ENCODE measurements at regions not wholly inside any gene's neighbourhood (a gene's known extent, or its start where the extent isn't known, plus 50 kb on each side); places are given as distances from the start of the nearest gene placed in this dataset.

GRCh38 chr21:34000375-34000774 is 73.0 kb upstream of the MRPS6 start:
- intact Hi-C loops (cut with DNase I) = no loop called here
- Histone ChIP-seq H3K4me1 (peaks cover 0 to 12% (median 3%) of the 10 kb centered on the region in 12 donors), H3K27me3 (no peaks in the 10 kb centered on the region), H3K4me3 (no peak overlapping the region), H3K9me3 (peaks cover 0 to 26% (median 0%) of the 10 kb centered on the region in 12 donors), H3K27ac (no peak overlapping the region), H3K36me3 (no peaks in the 10 kb centered on the region)
- ATAC-seq (no peak), DNase-seq (no peak)
- TF ChIP-seq CTCF (IDR thresholded peaks at IDR 0.05) = no peak
- no peak for TF ChIP-seq POLR2A (IDR thresholded peaks at IDR 0.05)
- WGBS, 4 donors = 83 to 92% (median 91%) methylated on average over 4 of the region's 4 CpGs

GRCh38 chr21:33998809-33999208 is 74.6 kb upstream of the MRPS6 start:
- Histone ChIP-seq H3K9me3 (peaks cover 0 to 21% (median 0%) of the 10 kb centered on the region in 12 donors), H3K27ac (no peak overlapping the region), H3K36me3 (no peaks in the 10 kb centered on the region), H3K27me3 (no peaks in the 10 kb centered on the region), H3K4me1 (peaks cover 0 to 5% (median 0%) of the 10 kb centered on the region in 12 donors), H3K4me3 (no peak overlapping the region)
- TF ChIP-seq POLR2A (IDR thresholded peaks at IDR 0.05) (no peak), CTCF (IDR thresholded peaks at IDR 0.05) (no peak)
- ATAC-seq (no peak), DNase-seq (no peak)
- 87 to 93% (median 92%) methylated on average over 8 of the region's 8 CpGs for WGBS, 4 donors
- intact Hi-C loops (cut with DNase I) = no loop called here

GRCh38 chr21:33998402-33998801 is 75.0 kb upstream of the MRPS6 start:
- TF ChIP-seq CTCF (IDR thresholded peaks at IDR 0.05) (no peak), POLR2A (IDR thresholded peaks at IDR 0.05) (no peak)
- H3K36me3 ChIP-seq = no peaks in the 10 kb centered on the region
- ATAC-seq = no peak
- H3K4me1 ChIP-seq = peaks cover 0 to 9% (median 0%) of the 10 kb centered on the region in 12 donors
- DNase-seq = no peak
- H3K4me3 ChIP-seq = no peak overlapping the region
- no peaks in the 10 kb centered on the region for H3K27me3 ChIP-seq
- 75 to 92% (median 88%) methylated on average over 1 of the region's 1 CpG for WGBS, 4 donors
- H3K9me3 ChIP-seq = peaks cover 0 to 17% (median 0%) of the 10 kb centered on the region in 12 donors
- no peak overlapping the region for H3K27ac ChIP-seq
- intact Hi-C loops (cut with DNase I) = no loop called here

- Histone ChIP-seq H3K27me3 (no peaks in the 10 kb centered on the region), H3K4me1 (peaks cover 0 to 10% (median 0%) of the 10 kb centered on the region in 12 donors), H3K27ac (no peak overlapping the region), H3K4me3 (no peak overlapping the region), H3K36me3 (no peaks in the 10 kb centered on the region), H3K9me3 (peaks cover 0 to 17% (median 0%) of the 10 kb centered on the region in 12 donors)
- TF ChIP-seq POLR2A (IDR thresholded peaks at IDR 0.05) (no peak), CTCF (IDR thresholded peaks at IDR 0.05) (no peak)
- DNase-seq = no peak
- intact Hi-C loops (cut with DNase I) = no loop called here
- no peak for ATAC-seq
These were observed 75.9 kb upstream of the MRPS6 start for GRCh38 chr21:33997436-33997835.
